GM12878 (cell line): ENCODE measurements at regions not wholly inside any gene's neighbourhood (a gene's known extent, or its start where the extent isn't known, plus 50 kb on each side); places are given as distances from the start of the nearest gene placed in this dataset.

ENCODE experiments used
- ATAC-seq: fragments of 200-7000 bp; cut with Tn5 transposase; 3 replicates; pipeline ENCODE4 v1.9.1; 2020; ENCODE audit warnings: mild to moderate bottlenecking, moderate library complexity
- BruUV-seq: library from RNA; stranded (reverse); fragments of 400-500 nt; replicated peaks from 2 replicates; lab custom pipeline; 2021; lab: Mats Ljungman, UMichigan
- CTCF ChIA-PET: fragments of 300-600 bp; sonication (Branson Sonifier 250); formaldehyde crosslinking; extraction: SDS; loops from one replicate; lab custom pipeline; 2021; ENCODE audit warnings: inconsistent platforms; lab: Yijun Ruan, JAX
- POLR2A ChIA-PET: fragments of 350-600 bp; formaldehyde crosslinking; extraction: SDS; loops from one replicate; lab custom pipeline; 2021; ENCODE audit warnings: inconsistent platforms; lab: Charles Lee
- RAD21 ChIA-PET: fragments of 300-600 bp; sonication (Branson Sonifier 250); formaldehyde crosslinking; loops from one replicate; lab custom pipeline; 2023; ENCODE audit warnings: antibody characterized with exemption; ENCODE audit not compliant: unreplicated experiment; lab: Charles Lee
- SMC1A ChIA-PET: fragments of 300-600 bp; sonication (Branson Sonifier 250); formaldehyde crosslinking; loops from one replicate; lab custom pipeline; 2023; ENCODE audit not compliant: unreplicated experiment, uncharacterized antibody; lab: Charles Lee
- DNase-seq: peaks from one replicate; pipeline ENCODE4 v3.0.0-alpha.2; 2011; ENCODE audit warnings: low read depth, low spot score
- FAIRE-seq: peaks from 3 replicates; lab custom pipeline; 2011; peaks lifted over from hg19 to GRCh38; lab: Jason Lieb, UNC
- H2AFZ ChIP-seq: 2 replicates; pipeline ENCODE4 v1.6.0; 2011; ENCODE audit warnings: low read depth, low read length, control low read depth; ENCODE audit not compliant: control insufficient read depth
- H3K27ac ChIP-seq: 2 replicates; pipeline ENCODE4 v1.5.1; 2011; ENCODE audit warnings: control low read depth; ENCODE audit not compliant: control insufficient read depth, insufficient read depth
- H3K27me3 ChIP-seq, 2 experiments: replicated peaks in 1 of 2; 2 replicates each; pipeline versions ENCODE4 v1.6.0 to v1.6.1; 2011; ENCODE audit warnings: low read length in 1 of 2; ENCODE audit not compliant: control insufficient read depth in 2 of 2, insufficient read depth in 2 of 2
- H3K36me3 ChIP-seq, 2 experiments: 2 replicates each; pipeline ENCODE4 v1.5.1; 2011; ENCODE audit warnings: low read length in 1 of 2; ENCODE audit not compliant: control insufficient read depth in 2 of 2, insufficient read depth in 2 of 2
- H3K4me1 ChIP-seq: 2 replicates; pipeline ENCODE4 v1.6.1; 2011; ENCODE audit warnings: mild to moderate bottlenecking, low read length, moderate library complexity, mixed read lengths; ENCODE audit not compliant: control insufficient read depth, insufficient read depth
- H3K4me2 ChIP-seq: 2 replicates; pipeline ENCODE4 v1.6.0; 2011; ENCODE audit warnings: control low read depth; ENCODE audit not compliant: control insufficient read depth, insufficient read depth
- H3K4me3 ChIP-seq: fragments of 200-600 bp; sonication (generic); 2 replicates; pipeline ENCODE4 v1.5.1; 2016
- H3K79me2 ChIP-seq: 2 replicates; pipeline ENCODE4 v1.6.0; 2011; ENCODE audit warnings: low read length; ENCODE audit not compliant: control insufficient read depth, insufficient read depth
- H3K9ac ChIP-seq: 2 replicates; pipeline ENCODE4 v1.8.0; 2011; ENCODE audit warnings: low read length, control low read depth, mixed read lengths; ENCODE audit not compliant: control insufficient read depth, insufficient read depth
- H3K9me3 ChIP-seq: replicated peaks from 3 replicates; pipeline ENCODE4 v1.5.1; 2011; ENCODE audit warnings: mild to moderate bottlenecking, low read length; ENCODE audit not compliant: control insufficient read depth, insufficient read depth
- H4K20me1 ChIP-seq: 2 replicates; pipeline ENCODE4 v1.6.0; 2011; ENCODE audit not compliant: control insufficient read depth, insufficient read depth
- CHD1 ChIP-seq: IDR thresholded peaks from 2 replicates; pipeline ENCODE4 v1.6.1; 2012; ENCODE audit warnings: low read depth, low read length, improper control_type of control experiment
- CREM ChIP-seq: IDR thresholded peaks from 2 replicates; pipeline ENCODE4 v1.6.1; 2014; ENCODE audit warnings: antibody characterized with exemption, low read depth
- EP300 ChIP-seq, 2 experiments: fragments of 150-350 bp in 1 of 2; IDR thresholded peaks; 2 replicates each; pipeline ENCODE4 v1.6.1; 2011 to 2012; ENCODE audit warnings: low read depth in 2 of 2, low read length in 2 of 2, borderline replicate concordance in 1 of 2, improper control_type of control experiment in 1 of 2, inconsistent platforms in 1 of 2; ENCODE audit not compliant: control insufficient read depth in 1 of 2
- HSF1 ChIP-seq: fragments of 150-350 bp; IDR thresholded peaks from 2 replicates; pipeline ENCODE4 v1.6.1; 2014; ENCODE audit warnings: mild to moderate bottlenecking, low read depth, low read length
- NKRF ChIP-seq: fragments of 450-650 bp; conservative IDR thresholded peaks from 2 replicates; pipeline ENCODE4 v1.6.1; 2017; ENCODE audit warnings: mild to moderate bottlenecking, moderate library complexity
- POLR2AphosphoS2 ChIP-seq: IDR thresholded peaks from 2 replicates; pipeline ENCODE4 v1.6.1; 2011; ENCODE audit warnings: low read depth, mild to moderate bottlenecking, low read length, improper control_type of control experiment, moderate library complexity
- YBX1 ChIP-seq: fragments of 450-650 bp; IDR thresholded peaks from 2 replicates; pipeline ENCODE4 v1.6.1; 2016; ENCODE audit warnings: antibody characterized with exemption
- WGBS: methylation state at CpG from one replicate; pipeline ENCODE4 v1.1.6; 2016; ENCODE audit warnings: low lambda C conversion rate; ENCODE audit not compliant: insufficient replicate concordance, insufficient coverage; ENCODE audit errors: missing lambda C conversion rate; 5-methylcytosine and 5-hydroxymethylcytosine counted together
- in situ Hi-C: fragments of 300-500 bp; cut with MboI; formaldehyde crosslinking; loops from 9 replicates; pipeline ENCODE4 v1.14.3; 2018; ENCODE audit warnings: mixed read lengths
- intact Hi-C: fragments of 100-400 bp; cut with micrococcal nuclease; formaldehyde crosslinking; loops from one replicate; pipeline ENCODE4 v1.14.2; 2022; ENCODE audit not compliant: unreplicated experiment

GRCh38 chr5:27592231-27592630 lies 553.8 kb upstream of the CDH9 start:
- H3K4me1 ChIP-seq: no peaks in the 10 kb centered on the region
- BruUV-seq: no TSS peak
- H3K36me3 ChIP-seq: no peaks in the 10 kb centered on the region
- WGBS: 18% methylated on average over 1 of the region's 1 CpG
- intact Hi-C loops: no loop called here
- SMC1A ChIA-PET: interaction anchor here (1.1 kb wide), 1 partner anchor 13 kb away, joined by 3 read pairs; no protein-coding TSS in a partner anchor
- no peaks in the 10 kb centered on the region for H4K20me1 ChIP-seq
- no peak overlapping the region for H3K27ac ChIP-seq
- no peak for ATAC-seq
- H3K4me2 ChIP-seq: no peak overlapping the region
- no peaks in the 10 kb centered on the region for H3K79me2 ChIP-seq
- in situ Hi-C loops: no loop called here
- no peaks in the 10 kb centered on the region for H3K9me3 ChIP-seq
- no peak for DNase-seq
- CTCF ChIA-PET: interaction anchor here (0.6 kb wide), 1 partner anchor 322 kb away, joined by 3 read pairs; no protein-coding TSS in a partner anchor
- no peak overlapping the region for H3K9ac ChIP-seq
- H3K27me3 ChIP-seq: no peaks in the 10 kb centered on the region
- RAD21 ChIA-PET: interaction anchor here (0.6 kb wide), 1 partner anchor 292 kb away, joined by 6 read pairs; no protein-coding TSS in a partner anchor
- no peak overlapping the region for H2AFZ ChIP-seq
- POLR2A ChIA-PET: no interaction called here
- no peak overlapping the region for H3K4me3 ChIP-seq
- FAIRE-seq: no peak
- TF ChIP-seq NKRF (no peak), YBX1 (no peak), HSF1 (no peak), EP300 (IDR thresholded peaks at IDR 0.05; ENCODE audit: borderline replicate concordance in 1 of 2, control insufficient read depth in 1 of 2, low read depth in 2 of 2, low read length in 2 of 2) (no peak), CHD1 (no peak), POLR2AphosphoS2 (no peak), CREM (no peak)
- TF ChIP-seq, all 136 proteins: peak for 0
